ENCODE measurements at regions not wholly inside any gene's neighbourhood (a gene's known extent, or its start where the extent isn't known, plus 50 kb on each side); places are given as distances from the start of the nearest gene placed in this dataset.
"Not testable (repeated sequence)": the region's sequence is repeated elsewhere in the genome, so short reads cannot be mapped to it uniquely, and the experiment has no call there.

DNA sequence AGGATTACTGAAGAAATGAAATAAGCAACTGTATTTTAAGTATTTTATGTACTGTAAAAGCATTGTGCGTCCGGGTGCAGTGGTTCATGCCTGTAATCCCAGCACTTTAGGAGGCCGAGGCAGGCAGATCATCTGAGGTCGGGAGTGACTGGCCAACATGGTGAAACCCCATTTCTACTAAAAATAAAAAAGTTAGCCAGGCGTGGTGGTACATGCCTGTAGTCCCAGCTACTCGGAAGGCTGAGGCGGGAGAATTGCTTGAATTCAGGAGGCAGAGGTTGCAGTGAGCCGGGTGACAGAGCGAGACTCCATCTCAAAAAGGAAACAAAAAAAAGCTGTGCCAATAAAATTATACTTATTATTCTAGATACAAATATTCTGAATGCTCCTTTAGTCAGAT, 215.4 kb upstream of the DMRT1 start:
- in situ Hi-C loops (cut with MboI; ENCODE audit: low sequenced_read_pairs) = not testable (repeated sequence)

DNA sequence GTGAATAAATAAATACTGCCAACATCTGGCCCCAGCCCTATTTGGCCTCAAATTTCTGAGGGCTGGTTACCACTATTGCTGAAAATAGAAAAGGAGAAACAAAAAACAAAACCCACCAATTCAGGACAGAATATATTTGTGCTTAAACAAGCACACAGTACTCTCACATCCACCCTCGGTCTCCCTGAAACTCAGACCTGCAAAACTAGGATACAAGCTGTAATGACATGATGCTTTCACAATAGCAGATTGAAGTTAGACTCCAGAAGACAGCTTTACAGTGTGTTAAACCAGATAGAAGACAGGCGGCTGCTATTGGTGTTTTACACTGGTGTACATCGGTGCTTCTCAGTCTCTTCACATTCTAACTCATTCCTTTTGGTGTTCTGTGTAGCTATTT, 214.9 kb upstream of the DMRT1 start:
- in situ Hi-C loops (cut with MboI; ENCODE audit: low sequenced_read_pairs) = no loop called here

DNA sequence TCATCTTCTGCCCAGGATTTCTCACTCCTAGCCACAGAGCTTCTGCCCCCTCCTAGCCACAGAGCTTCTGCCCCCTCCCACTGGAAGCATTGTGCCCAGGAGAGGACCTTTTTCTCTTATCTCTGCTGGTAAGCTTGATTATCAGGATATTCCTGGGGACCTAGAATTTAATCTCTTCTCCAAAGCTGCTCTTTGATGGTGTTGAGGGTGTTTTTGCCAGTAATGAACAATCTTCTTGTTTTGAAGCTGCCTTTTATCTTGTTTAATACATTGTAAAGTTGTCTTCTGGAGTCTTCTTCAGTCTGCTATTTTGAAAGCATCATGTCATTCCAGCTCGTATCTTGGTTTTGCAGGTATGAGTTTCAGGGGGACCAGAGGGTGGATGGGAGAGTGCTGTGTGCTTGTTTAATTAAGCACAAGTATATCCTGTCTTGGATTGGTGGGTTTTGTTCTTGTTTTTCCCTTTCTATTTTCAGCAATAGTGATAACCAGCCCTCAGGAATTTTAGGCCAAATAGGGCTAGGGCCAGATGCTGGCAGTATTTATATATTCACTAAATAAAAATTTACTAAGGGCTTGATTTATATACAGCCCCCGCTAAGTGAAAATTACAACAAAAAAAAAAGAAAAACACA, 214.0 kb upstream of the DMRT1 start:
- in situ Hi-C loops (cut with MboI; ENCODE audit: low sequenced_read_pairs) = no loop called here

DNA sequence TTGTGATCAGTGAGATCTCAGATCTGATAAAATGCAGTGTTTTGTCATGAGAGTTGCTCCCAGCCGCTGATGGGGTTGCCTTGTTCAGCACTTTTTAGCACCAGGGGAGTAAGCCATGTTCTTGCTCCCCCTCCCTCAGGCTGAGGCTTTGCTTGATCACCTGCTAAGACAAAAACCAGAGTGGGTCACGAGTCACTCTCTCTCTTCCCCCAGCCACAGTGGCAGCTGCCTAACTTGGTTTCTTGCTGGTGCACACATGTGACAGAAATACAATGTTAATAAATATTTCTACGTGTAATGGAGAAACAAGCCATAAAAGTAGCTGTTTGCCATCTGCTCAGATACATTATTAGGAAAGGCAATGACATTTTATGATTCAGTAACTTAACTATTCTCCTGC, 212.4 kb upstream of the DMRT1 start:
- in situ Hi-C loops (cut with MboI; ENCODE audit: low sequenced_read_pairs) = no loop called here

DNA sequence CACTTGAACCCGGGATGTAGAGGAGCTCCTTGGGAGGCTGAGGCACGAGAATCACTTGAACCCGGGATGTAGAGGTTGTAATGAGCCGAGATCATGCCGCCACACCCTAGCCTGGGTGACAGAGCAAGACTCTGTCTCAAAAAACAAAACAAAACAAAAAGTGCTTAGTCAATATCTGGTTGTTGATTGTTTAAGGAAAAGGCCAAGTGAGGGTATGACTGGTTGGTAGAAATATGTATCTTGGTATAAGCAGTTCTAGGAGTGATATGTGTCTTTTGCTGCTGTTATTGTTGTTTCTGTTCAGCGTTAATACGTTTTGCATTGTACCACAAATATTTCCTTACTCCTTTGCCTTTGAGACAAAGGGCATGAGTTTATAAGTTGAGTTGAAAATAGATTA, 210.7 kb upstream of the DMRT1 start:
- in situ Hi-C loops (cut with MboI; ENCODE audit: low sequenced_read_pairs) = no loop called here

DNA sequence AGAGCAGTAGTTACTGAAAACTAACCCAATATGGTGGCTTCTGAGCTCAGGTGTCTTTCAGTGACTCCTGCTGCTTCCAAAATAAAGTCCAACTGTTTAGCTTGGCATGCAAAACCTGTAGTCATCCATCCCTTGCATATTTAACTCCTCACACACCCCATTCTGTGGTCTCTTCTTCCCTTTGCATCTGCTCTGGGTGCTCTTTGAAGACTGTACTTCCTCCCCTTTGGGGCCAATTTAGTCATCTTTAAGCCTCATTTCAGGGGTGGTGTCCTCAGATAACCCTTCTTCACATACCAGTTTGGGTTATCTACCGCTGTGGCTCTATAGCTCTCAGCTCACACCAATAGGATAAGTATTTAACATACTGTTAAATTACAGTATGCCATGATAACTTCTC, 209.9 kb upstream of the DMRT1 start:
- in situ Hi-C loops (cut with MboI; ENCODE audit: low sequenced_read_pairs) = no loop called here

DNA sequence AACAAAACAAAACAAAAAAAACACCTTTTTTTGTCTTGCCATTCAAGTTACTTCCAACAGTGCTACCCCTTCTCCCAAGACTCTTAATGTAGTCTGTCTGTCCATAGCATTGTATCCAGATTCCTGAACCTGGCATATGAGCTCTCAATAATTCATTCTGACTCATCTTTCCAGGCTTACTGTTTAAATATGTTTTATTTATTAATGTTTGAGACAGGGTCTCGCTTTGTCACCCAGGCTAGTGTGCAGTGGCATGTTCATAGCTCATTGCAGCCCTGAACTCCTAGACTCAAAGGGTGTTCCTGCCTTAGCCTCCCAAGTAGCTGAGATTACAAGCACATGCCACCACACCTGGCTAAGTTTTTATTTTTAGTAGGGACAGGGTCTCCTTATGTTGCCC, 208.0 kb upstream of the DMRT1 start:
- in situ Hi-C loops (cut with MboI; ENCODE audit: low sequenced_read_pairs) = no loop called here

DNA sequence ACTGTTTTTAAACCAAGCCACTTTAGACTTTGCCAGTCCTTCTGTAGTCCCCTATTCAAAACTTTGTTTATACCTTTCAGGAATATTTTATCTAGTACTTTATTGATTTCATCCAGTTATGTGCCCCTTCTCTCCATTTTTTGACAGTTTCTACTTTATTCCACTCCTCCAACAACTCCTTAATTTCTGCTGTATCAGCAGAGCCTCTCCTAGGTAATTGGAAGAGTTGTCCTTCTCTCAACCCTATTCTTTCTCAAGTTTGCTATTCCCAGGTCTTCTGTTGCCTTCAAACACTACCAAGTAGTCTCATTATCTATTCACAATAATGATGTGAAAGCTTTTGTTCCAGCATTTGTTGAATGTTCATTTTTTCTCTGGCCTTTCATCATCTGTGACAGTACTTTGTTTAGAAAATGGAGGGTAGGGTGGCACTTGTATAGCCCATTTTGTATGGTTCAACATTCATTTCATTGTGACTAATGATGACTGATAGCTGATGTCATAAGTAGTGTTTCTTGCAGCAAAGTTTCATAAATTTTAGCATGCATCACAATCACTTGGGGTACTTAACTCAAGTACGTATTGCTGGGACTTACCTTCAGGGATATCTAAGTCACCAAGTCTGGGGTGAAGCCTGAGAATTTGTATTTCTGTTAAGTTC, 204.4 kb upstream of the DMRT1 start:
- in situ Hi-C loops (cut with MboI; ENCODE audit: low sequenced_read_pairs) = no loop called here

DNA sequence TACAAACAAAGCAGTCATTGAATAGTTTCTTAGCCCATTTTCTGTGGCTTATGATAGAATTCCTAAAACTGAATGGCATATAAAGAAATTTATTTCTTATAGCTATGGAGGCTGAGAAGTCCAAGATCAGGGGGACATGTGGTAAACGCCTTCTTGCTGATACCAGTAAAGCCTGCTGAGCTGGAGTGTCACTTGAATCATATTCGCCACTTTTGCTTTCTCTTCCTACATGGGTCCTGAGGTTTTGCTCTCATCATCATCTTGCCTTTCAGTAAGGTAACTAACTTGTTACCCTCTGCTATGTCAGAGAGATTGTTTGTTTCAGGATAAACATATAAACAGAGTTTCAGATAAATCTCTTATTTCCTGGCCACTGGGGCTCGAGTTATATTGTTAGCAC, 203.3 kb upstream of the DMRT1 start:
- in situ Hi-C loops (cut with MboI; ENCODE audit: low sequenced_read_pairs) = no loop called here

DNA sequence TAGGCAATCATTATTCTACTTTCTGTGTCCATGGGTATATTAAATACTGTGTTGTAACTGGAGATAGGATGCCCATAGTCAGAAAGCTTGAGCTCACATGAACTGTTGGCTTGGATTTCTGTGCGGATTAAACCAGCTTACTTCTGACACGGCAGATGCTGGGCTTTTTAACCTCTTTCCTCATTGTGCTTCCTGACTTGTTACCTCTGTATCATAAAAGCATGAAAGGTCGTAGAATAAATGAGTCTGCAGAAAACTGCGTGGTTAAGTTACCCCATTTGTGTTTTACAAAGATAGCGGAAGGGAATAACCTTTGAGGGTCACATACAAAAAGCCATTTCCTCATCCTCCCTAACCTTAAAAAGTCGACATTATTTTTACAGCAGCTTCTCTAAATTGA, 199.5 kb upstream of the DMRT1 start:
- in situ Hi-C loops (cut with MboI; ENCODE audit: low sequenced_read_pairs) = no loop called here

DNA sequence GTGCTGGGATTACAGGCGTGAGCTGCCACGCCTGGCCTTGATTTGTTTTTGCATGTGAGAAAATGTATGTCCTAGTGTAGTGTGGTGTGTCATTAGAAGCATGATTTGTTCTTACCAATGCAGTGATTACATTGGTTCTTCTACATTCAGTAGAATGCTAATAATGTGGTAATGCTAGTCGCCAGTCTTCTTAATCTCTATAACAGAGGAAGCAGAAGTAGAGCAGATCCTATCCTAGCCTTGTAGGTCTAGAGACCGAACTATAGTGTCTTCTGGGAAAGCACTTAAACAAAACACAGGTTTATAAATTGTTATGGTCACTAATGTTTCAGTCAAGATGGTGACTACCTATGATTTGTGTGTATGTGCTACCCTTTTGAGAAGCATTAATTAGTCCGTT, 197.5 kb upstream of the DMRT1 start:
- in situ Hi-C loops (cut with MboI; ENCODE audit: low sequenced_read_pairs) = no loop called here

DNA sequence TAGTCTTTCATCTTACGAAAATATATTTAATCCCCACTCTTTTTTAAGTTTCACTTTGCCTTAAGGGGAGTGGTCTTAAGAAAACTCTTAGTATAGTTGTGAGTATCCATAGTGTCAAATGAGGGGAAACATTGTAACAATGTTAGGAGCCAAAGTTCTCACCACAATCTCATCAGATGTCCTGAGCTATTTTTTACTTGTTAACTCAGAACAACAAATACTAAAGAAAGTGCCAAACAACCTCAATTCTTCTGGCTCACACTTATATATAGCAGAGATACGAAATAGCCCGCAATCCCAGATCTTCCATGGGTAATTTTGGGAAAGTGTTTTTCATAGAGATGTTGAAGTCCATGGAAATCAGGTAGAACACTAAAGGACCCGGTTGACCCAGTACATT, 194.0 kb upstream of the DMRT1 start:
- in situ Hi-C loops (cut with MboI; ENCODE audit: low sequenced_read_pairs) = no loop called here

DNA sequence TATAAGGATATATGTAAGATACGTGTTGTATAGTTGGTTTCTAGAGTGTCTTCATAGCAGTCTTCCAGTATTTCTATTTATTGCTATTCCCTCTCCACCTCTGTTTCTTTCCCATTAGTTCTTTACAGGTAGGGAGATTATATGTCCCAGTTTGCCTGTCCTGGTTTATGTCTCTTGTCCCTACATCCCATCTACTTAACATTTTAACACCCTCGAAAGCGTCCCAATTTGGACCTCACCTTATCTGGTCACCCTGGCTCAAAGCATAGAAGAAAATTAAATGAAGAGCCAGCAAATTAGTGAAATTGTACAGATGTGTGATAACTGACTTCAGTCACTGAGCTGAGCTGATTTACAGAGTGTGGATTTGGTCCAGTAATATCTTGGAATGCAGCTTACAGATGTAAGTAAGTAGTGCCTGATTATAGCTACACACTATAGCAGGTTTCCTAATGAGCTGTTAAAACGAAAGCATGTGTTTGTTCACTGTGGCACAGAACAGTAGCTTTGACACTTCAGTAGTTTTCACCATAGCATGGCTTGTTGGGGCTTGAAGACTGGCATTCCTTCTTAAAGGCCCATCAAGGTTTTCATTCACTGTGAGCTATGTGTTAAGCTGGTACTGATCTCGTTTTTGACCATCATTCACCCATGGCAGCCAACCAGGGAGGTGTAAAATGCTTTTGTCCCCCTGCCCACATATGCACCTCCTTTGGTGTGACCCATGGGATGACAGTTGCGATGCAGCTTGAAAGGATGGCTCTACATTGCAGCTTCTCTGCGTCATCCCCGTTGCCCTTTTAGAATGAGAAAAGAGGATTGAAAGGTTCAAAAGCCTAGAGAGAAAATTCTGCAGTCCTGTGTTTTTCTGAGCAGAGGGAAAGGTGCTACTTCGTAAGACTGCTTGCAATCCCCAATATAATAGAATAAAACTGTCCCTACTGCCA, 192.1 kb upstream of the DMRT1 start:
- in situ Hi-C loops (cut with MboI; ENCODE audit: low sequenced_read_pairs) = no loop called here

DNA sequence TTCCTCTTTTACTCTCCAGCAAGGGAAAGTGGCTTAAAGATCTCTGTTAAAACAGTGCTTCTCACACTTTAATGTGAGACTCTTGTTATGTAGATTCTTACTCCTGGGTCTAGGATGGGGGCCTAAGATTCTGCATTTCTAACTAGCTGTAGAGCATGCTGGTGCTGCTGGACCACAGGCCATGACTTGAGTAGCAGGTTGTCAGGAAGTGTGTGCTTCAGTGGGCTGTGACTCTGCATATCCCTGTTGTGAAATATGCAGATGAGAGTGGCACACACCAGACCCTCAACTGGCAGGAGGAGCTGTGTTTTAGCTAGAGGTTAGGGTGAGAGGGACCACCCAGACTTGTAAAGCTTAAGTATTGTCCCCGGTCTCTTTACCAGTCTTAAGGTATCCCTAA, 191.1 kb upstream of the DMRT1 start:
- in situ Hi-C loops (cut with MboI; ENCODE audit: low sequenced_read_pairs) = no loop called here

DNA sequence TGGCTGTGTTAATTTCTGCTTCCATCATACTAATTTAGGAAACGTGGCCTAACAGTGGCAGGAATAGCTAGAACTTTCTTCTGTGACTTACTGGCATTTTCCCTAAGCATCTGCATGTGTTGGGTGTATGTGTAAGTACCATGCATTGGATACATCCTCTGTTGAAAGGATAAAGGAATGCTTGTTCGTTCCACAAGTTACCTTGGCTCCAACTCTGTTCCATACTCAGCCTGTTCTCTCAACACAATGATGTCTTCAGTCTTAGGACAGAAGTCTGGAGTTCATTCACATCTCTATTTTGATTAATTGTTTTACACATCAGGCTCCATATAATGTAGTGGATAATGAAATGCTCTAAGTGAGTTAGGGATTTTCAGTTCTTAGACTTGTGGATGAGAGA, 190.1 kb upstream of the DMRT1 start:
- in situ Hi-C loops (cut with MboI; ENCODE audit: low sequenced_read_pairs) = no loop called here

DNA sequence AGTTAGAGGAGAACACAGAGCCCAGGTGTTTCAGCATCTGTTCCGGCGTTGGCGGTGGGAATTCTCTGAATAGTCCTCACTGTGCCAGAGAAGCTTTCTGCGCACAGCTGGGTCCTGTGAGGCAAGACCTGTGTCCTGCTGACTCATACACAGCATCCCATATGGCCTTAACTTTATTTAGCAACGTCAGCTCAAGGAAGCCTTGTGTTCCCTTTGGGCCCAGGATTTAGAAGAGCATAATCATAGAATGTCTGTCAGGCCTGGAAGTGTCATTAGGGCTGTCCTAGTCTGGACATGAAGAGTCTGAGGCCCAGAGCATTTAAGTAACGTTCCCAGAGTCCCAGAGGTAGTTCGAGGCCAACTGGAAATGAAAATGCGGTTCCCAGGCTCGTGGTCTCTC, 188.6 kb upstream of the DMRT1 start:
- in situ Hi-C loops (cut with MboI; ENCODE audit: low sequenced_read_pairs) = no loop called here

DNA sequence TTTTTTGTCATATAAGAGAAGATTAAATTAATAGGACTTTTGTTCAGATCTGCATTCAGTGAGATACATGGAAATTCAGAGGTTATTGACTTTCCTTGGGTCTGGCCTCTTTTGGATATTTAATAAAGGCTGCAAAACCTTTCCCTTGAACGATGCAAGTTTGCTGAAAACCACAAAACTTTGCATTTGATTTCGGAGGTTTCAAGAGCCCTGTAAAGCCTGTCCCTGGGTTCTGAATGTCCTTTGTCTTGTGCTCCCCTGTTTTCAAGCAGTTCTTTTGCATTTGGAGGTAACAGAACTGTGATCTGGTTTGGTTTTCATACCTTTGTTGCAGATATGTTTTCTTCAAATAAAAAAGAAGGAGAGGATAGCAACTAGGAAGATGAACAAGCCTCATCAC, 188.1 kb upstream of the DMRT1 start:
- in situ Hi-C loops (cut with MboI; ENCODE audit: low sequenced_read_pairs) = no loop called here

DNA sequence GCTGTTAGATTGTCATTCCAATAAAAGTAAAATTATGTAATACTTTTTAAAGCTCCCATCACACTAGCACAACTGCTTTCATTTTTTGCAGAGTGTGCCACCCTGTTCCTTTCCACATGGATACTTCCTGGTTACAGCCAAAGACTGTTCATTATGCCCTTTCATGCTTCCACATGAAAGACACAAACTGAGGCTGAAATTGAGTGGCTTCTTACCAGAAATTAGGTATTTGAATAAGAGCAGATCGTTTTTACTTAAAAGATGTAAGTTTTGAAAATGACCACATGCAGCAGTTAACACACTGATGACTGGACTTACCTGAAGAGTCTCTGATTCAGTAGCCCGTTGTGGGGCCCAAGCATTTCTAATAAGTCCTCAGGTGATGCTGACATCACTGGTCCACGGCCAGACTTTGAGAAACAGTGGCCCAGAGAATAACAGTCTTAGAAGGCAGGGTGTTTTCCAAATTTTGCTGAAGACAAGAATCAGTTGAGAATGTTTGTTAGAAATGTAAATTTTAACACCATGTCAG, 187.6 kb upstream of the DMRT1 start:
- in situ Hi-C loops (cut with MboI; ENCODE audit: low sequenced_read_pairs) = no loop called here

DNA sequence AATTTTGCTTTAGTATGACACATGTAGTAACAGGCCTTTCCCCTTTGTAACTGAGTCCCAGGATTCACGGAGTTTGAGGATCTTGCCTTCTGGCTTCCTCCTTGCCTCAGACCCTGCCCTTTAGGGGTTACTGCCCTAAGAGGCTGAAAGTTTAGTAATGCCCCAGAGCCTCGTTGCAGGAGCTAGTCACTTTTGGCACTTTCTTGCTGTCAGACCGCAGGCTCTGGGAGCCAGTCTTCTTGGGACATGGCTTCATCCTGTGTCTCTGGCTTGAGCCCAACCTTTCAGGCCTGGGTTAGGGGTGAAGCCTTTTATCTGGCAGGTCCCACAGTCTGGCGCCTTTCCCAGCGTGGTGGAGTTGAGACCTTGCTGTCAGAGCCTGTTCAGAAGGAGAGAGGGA, 185.6 kb upstream of the DMRT1 start:
- in situ Hi-C loops (cut with MboI; ENCODE audit: low sequenced_read_pairs) = no loop called here

DNA sequence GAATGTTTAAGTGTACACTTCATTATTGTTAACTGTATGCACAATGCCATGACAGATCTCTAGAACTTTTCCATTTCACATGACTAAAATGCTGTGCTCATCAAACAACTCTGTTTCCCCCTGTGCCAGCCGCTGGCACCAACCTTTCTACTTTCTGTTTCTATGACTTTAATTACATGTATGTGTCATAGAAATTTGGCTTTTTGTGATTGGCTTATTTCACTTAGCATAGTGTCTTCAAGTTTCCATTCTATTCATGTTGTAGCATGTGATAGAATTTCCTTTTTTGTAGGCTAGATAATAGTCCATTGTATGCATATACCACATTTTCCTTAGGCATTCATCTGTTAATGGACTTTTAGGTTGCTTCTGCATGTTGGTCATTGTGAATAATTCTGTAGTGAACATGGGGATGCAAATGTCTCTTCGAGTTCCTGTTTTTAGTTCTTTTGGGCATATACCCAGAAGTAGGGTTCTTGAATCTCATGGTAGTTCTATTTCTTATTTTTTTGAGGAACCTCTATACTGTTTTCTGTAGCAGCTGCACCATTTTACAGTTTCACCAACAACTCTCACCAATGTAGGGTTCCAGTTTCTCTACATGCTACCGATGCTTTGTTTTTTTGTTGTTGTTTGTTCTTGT, 184.4 kb upstream of the DMRT1 start:
- in situ Hi-C loops (cut with MboI; ENCODE audit: low sequenced_read_pairs) = no loop called here

DNA sequence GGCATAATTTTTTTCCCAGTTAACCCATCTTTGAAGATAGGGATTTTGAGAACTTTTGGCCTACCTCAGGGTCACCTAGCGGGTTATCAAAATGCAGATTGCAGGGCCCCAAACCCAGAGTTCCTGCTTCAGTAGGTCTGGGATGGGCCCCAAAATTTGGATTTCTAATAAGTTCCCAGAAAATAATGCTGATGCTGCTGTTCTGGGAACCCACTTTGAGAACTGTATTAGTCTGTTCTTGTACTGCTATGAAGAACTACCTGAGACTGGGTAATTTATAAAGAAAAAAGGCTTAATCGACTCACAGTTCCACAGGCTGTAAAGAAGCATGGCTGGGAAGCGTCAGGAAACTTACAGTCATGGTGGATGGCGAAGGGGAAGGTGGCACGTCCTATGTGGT, 182.2 kb upstream of the DMRT1 start:
- in situ Hi-C loops (cut with MboI; ENCODE audit: low sequenced_read_pairs) = no loop called here
